Tibial artery (tissue), 4 donors: ENCODE measurements at regions not wholly inside any gene's neighbourhood (a gene's known extent, or its start where the extent isn't known, plus 50 kb on each side); places are given as distances from the start of the nearest gene placed in this dataset.

ENCODE experiments used
- DNase-seq, 2 donors: peaks; one replicate each; pipeline ENCODE4 v3.0.0-alpha.2; 2019
- H3K27ac ChIP-seq, 2 donors: fragments of 200-600 bp; sonication (generic) in 1 of 2; 1 replicate in 1 of 2; 2 replicates in 1 of 2; pipeline ENCODE4 v1.5.1; 2018 to 2019; ENCODE audit warnings: mild to moderate bottlenecking in 1 of 2
- H3K27me3 ChIP-seq, 2 donors: fragments of 200-600 bp; sonication (generic) in 1 of 2; one replicate each; pipeline versions ENCODE4 v1.5.1 to v1.6.0; 2016 to 2019
- H3K36me3 ChIP-seq, 3 donors: fragments of 200-600 bp; sonication (generic) in 2 of 3; one replicate each; pipeline ENCODE4 v1.5.1; 2016 to 2019; ENCODE audit warnings: mild to moderate bottlenecking in 2 of 3
- H3K4me1 ChIP-seq, 4 donors: fragments of 200-600 bp; sonication (generic) in 2 of 4; 1 replicate in 3 of 4; 2 replicates in 1 of 4; pipeline ENCODE4 v1.5.1; 2016 to 2019
- H3K4me3 ChIP-seq, 2 donors: fragments of 200-600 bp; sonication (generic) in 1 of 2; 1 replicate in 1 of 2; 2 replicates in 1 of 2; pipeline ENCODE4 v1.5.1; 2018 to 2019; ENCODE audit warnings: mild to moderate bottlenecking in 2 of 2
- H3K9me3 ChIP-seq, 3 donors: fragments of 200-600 bp; sonication (generic) in 1 of 3; one replicate each; pipeline ENCODE4 v1.5.1; 2016 to 2019
- CTCF ChIP-seq, 2 experiments: fragments of 200-600 bp in 1 of 2; fragments of 450-650 bp in 1 of 2; IDR thresholded peaks; one replicate each; pipeline ENCODE4 v1.5.1; 2017 to 2019; ENCODE audit warnings: antibody characterized with exemption in 2 of 2, mild to moderate bottlenecking in 1 of 2, moderate library complexity in 1 of 2
- intact Hi-C: fragments of 100-400 bp; cut with DNase I; formaldehyde crosslinking; loops from one replicate; pipeline ENCODE4 v1.15.0; 2023; ENCODE audit warnings: low total_unique reads

GRCh38 chr6:43995137-43995536, 132.1 kb downstream of the MRPL14 start:
- no peak overlapping the region for H3K27ac ChIP-seq
- DNase-seq, result peak; percentile 1 to 27
- no peak overlapping the region for H3K4me3 ChIP-seq
- peaks cover 0 to 18% (median 12%) of the 10 kb centered on the region in 4 donors for H3K4me1 ChIP-seq
- H3K36me3 ChIP-seq, result no peaks in the 10 kb centered on the region
- no peaks in the 10 kb centered on the region for H3K9me3 ChIP-seq
- no peak for TF ChIP-seq CTCF (IDR thresholded peaks at IDR 0.05)
- peaks cover 0 to under 1% of the 10 kb centered on the region in 2 donors for H3K27me3 ChIP-seq
- intact Hi-C loops, result no loop called here

- no peak for TF ChIP-seq CTCF (IDR thresholded peaks at IDR 0.05)
- Histone ChIP-seq H3K27ac (no peak overlapping the region), H3K27me3 (no peaks in the 10 kb centered on the region), H3K36me3 (no peaks in the 10 kb centered on the region), H3K4me1 (peaks cover 0 to 25% (median 18%) of the 10 kb centered on the region in 4 donors), H3K9me3 (no peaks in the 10 kb centered on the region), H3K4me3 (no peak overlapping the region)
- DNase-seq, result peak; percentile 15 to 40
- intact Hi-C loops, result no loop called here
These were observed 133.2 kb downstream of the MRPL14 start for GRCh38 chr6:43993881-43994523.

GRCh38 chr6:43992783-43993644, 134.2 kb downstream of the MRPL14 start:
- Histone ChIP-seq H3K36me3 (no peaks in the 10 kb centered on the region), H3K4me1 (peaks cover 0 to 25% (median 18%) of the 10 kb centered on the region in 4 donors), H3K4me3 (no peak overlapping the region), H3K9me3 (no peaks in the 10 kb centered on the region), H3K27ac (no peak overlapping the region), H3K27me3 (no peaks in the 10 kb centered on the region)
- peak; percentile 1 to 57 for DNase-seq
- TF ChIP-seq CTCF (IDR thresholded peaks at IDR 0.05), result no peak
- intact Hi-C loops, result no loop called here

- H3K4me3 ChIP-seq, result no peak overlapping the region
- no peak overlapping the region for H3K27ac ChIP-seq
- peak in 1 of 2 donors; percentile 32 for DNase-seq
- TF ChIP-seq CTCF (IDR thresholded peaks at IDR 0.05), result no peak
- peaks cover 0 to 25% (median 18%) of the 10 kb centered on the region in 4 donors for H3K4me1 ChIP-seq
- intact Hi-C loops, result no loop called here
- no peaks in the 10 kb centered on the region for H3K9me3 ChIP-seq
- H3K27me3 ChIP-seq, result no peaks in the 10 kb centered on the region
- no peaks in the 10 kb centered on the region for H3K36me3 ChIP-seq
These were observed 135.1 kb downstream of the MRPL14 start for GRCh38 chr6:43992126-43992663.

GRCh38 chr6:43990627-43991619, 136.3 kb downstream of the MRPL14 start:
- DNase-seq, result peak in 1 of 2 donors; percentile 43
- TF ChIP-seq CTCF (IDR thresholded peaks at IDR 0.05), result no peak
- Histone ChIP-seq H3K27me3 (peaks cover 0 to 7% of the 10 kb centered on the region in 2 donors), H3K9me3 (no peaks in the 10 kb centered on the region), H3K36me3 (no peaks in the 10 kb centered on the region), H3K4me3 (no peak overlapping the region), H3K27ac (no peak overlapping the region), H3K4me1 (peaks cover 0 to 25% (median 18%) of the 10 kb centered on the region in 4 donors)
- intact Hi-C loops, result no loop called here
